Upper lobe of left lung (tissue), 4 donors: ENCODE measurements at regions not wholly inside any gene's neighbourhood (a gene's known extent, or its start where the extent isn't known, plus 50 kb on each side); places are given as distances from the start of the nearest gene placed in this dataset.

Experiments
- CTCF ChIP-seq, 6 experiments: fragments of 450-650 bp in 4 of 6; fragments of 200-600 bp in 2 of 6; sonication (generic) in 2 of 6; IDR thresholded peaks; one replicate each; pipeline ENCODE4 v1.5.1; 2016 to 2019; ENCODE audit warnings: antibody characterized with exemption in 6 of 6
- EP300 ChIP-seq, 4 donors: sonication (generic); formaldehyde crosslinking; IDR thresholded peaks; one replicate each; pipeline ENCODE4 v1.5.1; 2017; ENCODE audit warnings: antibody characterized with exemption in 4 of 4, control low read depth in 2 of 4
- POLR2A ChIP-seq, 4 donors: fragments of 450-650 bp; IDR thresholded peaks; one replicate each; pipeline ENCODE4 v1.5.1; 2016 to 2017; ENCODE audit warnings: antibody characterized with exemption in 4 of 4, mild to moderate bottlenecking in 2 of 4
- POLR2AphosphoS5 ChIP-seq, 2 donors: sonication (generic); formaldehyde crosslinking; IDR thresholded peaks; one replicate each; pipeline ENCODE4 v1.5.1; 2017; ENCODE audit warnings: antibody characterized with exemption in 2 of 2

- TF ChIP-seq CTCF (IDR thresholded peaks at IDR 0.05) = no peak
- TF ChIP-seq EP300 (IDR thresholded peaks at IDR 0.05) = no peak
- TF ChIP-seq POLR2AphosphoS5 (IDR thresholded peaks at IDR 0.05) = no peak
- TF ChIP-seq POLR2A (IDR thresholded peaks at IDR 0.05) = no peak
These were observed 1212.5 kb downstream of the GALC start for GRCh38 chr14:86780461-86780860.
